Esophagus muscularis mucosa (tissue), 3 donors: ENCODE measurements at regions not wholly inside any gene's neighbourhood (a gene's known extent, or its start where the extent isn't known, plus 50 kb on each side); places are given as distances from the start of the nearest gene placed in this dataset.

Source experiments
- POLR2AphosphoS5 ChIP-seq, 2 donors: sonication (generic); formaldehyde crosslinking; IDR thresholded peaks; one replicate each; pipeline ENCODE4 v1.6.1; 2017; ENCODE audit warnings: antibody characterized with exemption in 2 of 2
- TF ChIP-seq, protein P1 (sequence below), 3 experiments: fragments of 200-600 bp in 2 of 3; fragments of 450-650 bp in 1 of 3; sonication (generic) in 2 of 3; IDR thresholded peaks; one replicate each; pipeline ENCODE4 v1.5.1; 2017 to 2019; ENCODE audit warnings: antibody characterized with exemption in 3 of 3, mild to moderate bottlenecking in 2 of 3, moderate library complexity in 1 of 3

DNA sequence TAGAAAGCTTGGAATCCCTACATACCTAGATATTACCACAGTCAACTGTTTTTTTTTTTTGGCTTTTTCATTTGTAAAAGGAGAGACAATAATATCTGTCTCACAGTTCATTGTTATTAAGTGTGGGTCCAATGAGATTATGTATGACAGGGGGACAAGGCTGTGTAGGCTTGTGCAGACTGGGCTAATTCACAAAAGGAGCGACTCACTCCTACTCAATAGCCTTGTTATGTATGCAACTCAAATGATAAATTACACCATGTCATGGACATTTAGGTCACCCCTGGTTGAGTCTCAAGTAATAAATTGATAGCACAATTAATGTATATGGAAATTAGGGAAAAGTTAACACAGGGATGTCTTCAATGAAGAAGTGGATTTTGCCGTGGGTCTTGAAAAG lies 208.2 kb upstream of the MAP3K7 start:
- TF ChIP-seq, protein P1, sequence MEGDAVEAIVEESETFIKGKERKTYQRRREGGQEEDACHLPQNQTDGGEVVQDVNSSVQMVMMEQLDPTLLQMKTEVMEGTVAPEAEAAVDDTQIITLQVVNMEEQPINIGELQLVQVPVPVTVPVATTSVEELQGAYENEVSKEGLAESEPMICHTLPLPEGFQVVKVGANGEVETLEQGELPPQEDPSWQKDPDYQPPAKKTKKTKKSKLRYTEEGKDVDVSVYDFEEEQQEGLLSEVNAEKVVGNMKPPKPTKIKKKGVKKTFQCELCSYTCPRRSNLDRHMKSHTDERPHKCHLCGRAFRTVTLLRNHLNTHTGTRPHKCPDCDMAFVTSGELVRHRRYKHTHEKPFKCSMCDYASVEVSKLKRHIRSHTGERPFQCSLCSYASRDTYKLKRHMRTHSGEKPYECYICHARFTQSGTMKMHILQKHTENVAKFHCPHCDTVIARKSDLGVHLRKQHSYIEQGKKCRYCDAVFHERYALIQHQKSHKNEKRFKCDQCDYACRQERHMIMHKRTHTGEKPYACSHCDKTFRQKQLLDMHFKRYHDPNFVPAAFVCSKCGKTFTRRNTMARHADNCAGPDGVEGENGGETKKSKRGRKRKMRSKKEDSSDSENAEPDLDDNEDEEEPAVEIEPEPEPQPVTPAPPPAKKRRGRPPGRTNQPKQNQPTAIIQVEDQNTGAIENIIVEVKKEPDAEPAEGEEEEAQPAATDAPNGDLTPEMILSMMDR (IDR thresholded peaks at IDR 0.05) = no peak
- no peak for TF ChIP-seq POLR2AphosphoS5 (IDR thresholded peaks at IDR 0.05)
